Neuronal stem cell (in vitro differentiated cells): ENCODE measurements at regions not wholly inside any gene's neighbourhood (a gene's known extent, or its start where the extent isn't known, plus 50 kb on each side); places are given as distances from the start of the nearest gene placed in this dataset.
"Not testable (repeated sequence)": the region's sequence is repeated elsewhere in the genome, so short reads cannot be mapped to it uniquely, and the experiment has no call there.

Experiments
- DNase-seq: peaks from one replicate; pipeline ENCODE4 v3.0.0-alpha.2; 2013; ENCODE audit warnings: low spot score
- H2AFZ ChIP-seq: one replicate; pipeline ENCODE4 v1.6.1; 2013; ENCODE audit warnings: mild to moderate bottlenecking, low read length, inconsistent platforms
- H2AK5ac ChIP-seq: 2 replicates; pipeline ENCODE4 v1.6.1; 2013; ENCODE audit warnings: low read depth, mild to moderate bottlenecking, inconsistent platforms, low read length, moderate library complexity, mixed read lengths
- H2BK120ac ChIP-seq: 2 replicates; pipeline ENCODE4 v1.6.1; 2013; ENCODE audit warnings: low read depth, mild to moderate bottlenecking, inconsistent platforms, low read length, moderate library complexity, mixed read lengths
- H2BK12ac ChIP-seq: one replicate; pipeline ENCODE4 v1.6.1; 2013; ENCODE audit warnings: low read length, inconsistent platforms
- H2BK15ac ChIP-seq: 2 replicates; pipeline ENCODE4 v1.6.1; 2013; ENCODE audit warnings: mild to moderate bottlenecking, low read length, inconsistent platforms, mixed read lengths
- H2BK5ac ChIP-seq: one replicate; pipeline ENCODE4 v1.6.1; 2013; ENCODE audit warnings: inconsistent platforms, mild to moderate bottlenecking, low read length, moderate library complexity
- H3K14ac ChIP-seq: one replicate; pipeline ENCODE4 v1.6.1; 2013; ENCODE audit warnings: low read length, inconsistent platforms
- H3K18ac ChIP-seq: 2 replicates; pipeline ENCODE4 v1.6.1; 2013; ENCODE audit warnings: low read length, inconsistent platforms
- H3K23ac ChIP-seq: 2 replicates; pipeline ENCODE4 v1.6.1; 2013; ENCODE audit warnings: low read depth, mild to moderate bottlenecking, mixed read lengths, low read length, inconsistent platforms; ENCODE audit not compliant: poor library complexity
- H3K27ac ChIP-seq: replicated peaks from 3 replicates; pipeline ENCODE4 v1.5.1; 2013; ENCODE audit warnings: low read length, inconsistent platforms
- H3K27me3 ChIP-seq, 3 experiments: 2 replicates each; pipeline ENCODE4 v1.6.1; 2013; ENCODE audit warnings: low read length in 3 of 3, mild to moderate bottlenecking in 2 of 3, inconsistent platforms in 1 of 3, low read depth in 1 of 3, mixed read lengths in 1 of 3, moderate library complexity in 1 of 3; ENCODE audit not compliant: control insufficient read depth in 3 of 3, insufficient read depth in 3 of 3
- H3K36me3 ChIP-seq, 2 donors: replicated peaks in 1 of 2; 2 replicates each; pipeline ENCODE4 v1.6.1; 2013; ENCODE audit warnings: low read length in 2 of 2; ENCODE audit not compliant: control insufficient read depth in 2 of 2, insufficient read depth in 2 of 2
- H3K4ac ChIP-seq: 2 replicates; pipeline ENCODE4 v1.6.1; 2013; ENCODE audit warnings: inconsistent platforms, mild to moderate bottlenecking, low read length, moderate library complexity
- H3K4me1 ChIP-seq, 2 donors: 1 replicate in 1 of 2; 2 replicates in 1 of 2; pipeline ENCODE4 v1.6.1; 2013; ENCODE audit warnings: low read length in 2 of 2, low read depth in 1 of 2; ENCODE audit not compliant: control insufficient read depth in 2 of 2, insufficient read depth in 1 of 2
- H3K4me2 ChIP-seq: one replicate; pipeline ENCODE4 v1.6.1; 2013; ENCODE audit warnings: mild to moderate bottlenecking, low read length, inconsistent platforms; ENCODE audit not compliant: insufficient read depth, poor library complexity, severe bottlenecking
- H3K4me3 ChIP-seq, 2 donors: 2 replicates each; pipeline ENCODE4 v1.5.1; 2013; ENCODE audit warnings: low read length in 2 of 2, mild to moderate bottlenecking in 2 of 2, inconsistent platforms in 1 of 2, moderate library complexity in 1 of 2
- H3K79me1 ChIP-seq: one replicate; pipeline ENCODE4 v1.6.1; 2013; ENCODE audit warnings: low read depth, mild to moderate bottlenecking, inconsistent platforms, low read length, moderate library complexity
- H3K9ac ChIP-seq: one replicate; pipeline ENCODE4 v1.6.1; 2013; ENCODE audit warnings: mild to moderate bottlenecking, low read depth, low read length, inconsistent platforms; ENCODE audit not compliant: poor library complexity
- H3K9me3 ChIP-seq, 2 donors: replicated peaks in 1 of 2; 2 replicates each; pipeline versions ENCODE3 to v1.6.1; 2013; ENCODE audit warnings: low read length in 2 of 2, mild to moderate bottlenecking in 2 of 2, inconsistent platforms in 1 of 2, low read depth in 1 of 2, mixed read lengths in 1 of 2, moderate library complexity in 1 of 2; ENCODE audit not compliant: control insufficient read depth in 2 of 2, insufficient read depth in 1 of 2
- H4K8ac ChIP-seq: one replicate; pipeline ENCODE4 v1.6.1; 2013; ENCODE audit warnings: low read depth, mild to moderate bottlenecking, inconsistent platforms, low read length, moderate library complexity
- H4K91ac ChIP-seq: one replicate; pipeline ENCODE4 v1.6.1; 2013; ENCODE audit warnings: low read length, low read depth, mild to moderate bottlenecking, inconsistent platforms; ENCODE audit not compliant: poor library complexity
- WGBS, 2 donors: extraction: QIAGEN DNeasy Blood & Tissue Kit; methylation state at CpG; one replicate each; pipeline ENCODE4 v1.1.7; 2013; ENCODE audit warnings: missing lambda C conversion rate in 2 of 2, mixed read lengths in 1 of 2; ENCODE audit not compliant: insufficient read length in 2 of 2, insufficient replicate concordance in 1 of 2; ENCODE audit errors: extremely low coverage in 2 of 2; 5-methylcytosine and 5-hydroxymethylcytosine counted together

- no peak for DNase-seq
- no peak overlapping the region for H2BK12ac ChIP-seq
- no peak overlapping the region for H2BK15ac ChIP-seq
- no peak overlapping the region for H2AFZ ChIP-seq
- no peak overlapping the region for H2BK5ac ChIP-seq
- H2BK120ac ChIP-seq = no peak overlapping the region
- H3K4ac ChIP-seq = no peak overlapping the region
- no peak overlapping the region for H2AK5ac ChIP-seq
- H3K27ac ChIP-seq = no peak overlapping the region
- no peaks in the 10 kb centered on the region for H3K79me1 ChIP-seq
- H3K4me2 ChIP-seq = no peak overlapping the region
- no peak overlapping the region for H4K8ac ChIP-seq
- H3K27me3 ChIP-seq = no peaks in the 10 kb centered on the region
- no CpG with 5 or more reads among the region's 2 CpGs for WGBS, 2 donors
- H4K91ac ChIP-seq = no peak overlapping the region
- H3K18ac ChIP-seq = no peak overlapping the region
- no peaks in the 10 kb centered on the region for H3K4me1 ChIP-seq
- H3K23ac ChIP-seq = no peak overlapping the region
- H3K9me3 ChIP-seq = no peaks in the 10 kb centered on the region
- H3K14ac ChIP-seq = no peak overlapping the region
- H3K9ac ChIP-seq = no peak overlapping the region
- no peak overlapping the region for H3K4me3 ChIP-seq
- H3K36me3 ChIP-seq = no peaks in the 10 kb centered on the region
These were observed 79.4 kb upstream of the PRSS16 start for GRCh38 chr6:27168108-27168507.

GRCh38 chr6:27168586-27169443 is 78.7 kb upstream of the PRSS16 start:
- no peak overlapping the region for H3K23ac ChIP-seq
- no peaks in the 10 kb centered on the region for H3K79me1 ChIP-seq
- H3K14ac ChIP-seq = no peak overlapping the region
- H2BK5ac ChIP-seq = no peak overlapping the region
- no peak overlapping the region for H3K4me3 ChIP-seq
- no peaks in the 10 kb centered on the region for H3K36me3 ChIP-seq
- no peak overlapping the region for H2BK15ac ChIP-seq
- DNase-seq = no peak
- H2AFZ ChIP-seq = peak overlapping the region; percentile 22
- H3K27ac ChIP-seq = no peak overlapping the region
- H2BK12ac ChIP-seq = no peak overlapping the region
- H3K27me3 ChIP-seq = no peaks in the 10 kb centered on the region
- H2BK120ac ChIP-seq = no peak overlapping the region
- H3K9me3 ChIP-seq = no peaks in the 10 kb centered on the region
- H3K4ac ChIP-seq = no peak overlapping the region
- no peak overlapping the region for H4K8ac ChIP-seq
- H3K9ac ChIP-seq = no peak overlapping the region
- H3K18ac ChIP-seq = no peak overlapping the region
- H3K4me2 ChIP-seq = no peak overlapping the region
- no peaks in the 10 kb centered on the region for H3K4me1 ChIP-seq
- no peak overlapping the region for H2AK5ac ChIP-seq
- no peak overlapping the region for H4K91ac ChIP-seq
- no CpG with 5 or more reads among the region's 5 CpGs for WGBS, 2 donors

- H2BK12ac ChIP-seq, H3K4me3 ChIP-seq, H2BK15ac ChIP-seq, H3K18ac ChIP-seq, H3K4me2 ChIP-seq, H4K91ac ChIP-seq, DNase-seq, H3K9ac ChIP-seq, H3K79me1 ChIP-seq, H3K4ac ChIP-seq, H2AFZ ChIP-seq, H3K27me3 ChIP-seq, H3K9me3 ChIP-seq, H2BK120ac ChIP-seq, H2AK5ac ChIP-seq, H3K27ac ChIP-seq, H3K36me3 ChIP-seq, H3K4me1 ChIP-seq, H3K23ac ChIP-seq, H2BK5ac ChIP-seq, H3K14ac ChIP-seq, H4K8ac ChIP-seq: not testable (repeated sequence)
- WGBS, 2 donors = no CpG with 5 or more reads among the region's 19 CpGs
These were observed 74.8 kb upstream of the PRSS16 start for GRCh38 chr6:27172524-27173231.

- no CpG with 5 or more reads among the region's 8 CpGs for WGBS, 2 donors
These were observed 74.3 kb upstream of the PRSS16 start for GRCh38 chr6:27173232-27173601.

More at GRCh38 chr6:27173232-27173601, 74.3 kb upstream of the PRSS16 start:
- not testable (repeated sequence) for H2BK15ac ChIP-seq, H3K4me1 ChIP-seq, H2BK12ac ChIP-seq, H2AFZ ChIP-seq, H2AK5ac ChIP-seq, H3K4ac ChIP-seq, DNase-seq, H3K23ac ChIP-seq, H4K91ac ChIP-seq, H3K27me3 ChIP-seq, H4K8ac ChIP-seq, H3K79me1 ChIP-seq, H3K9ac ChIP-seq, H3K18ac ChIP-seq, H3K9me3 ChIP-seq, H3K27ac ChIP-seq, H3K4me2 ChIP-seq, H2BK5ac ChIP-seq, H3K4me3 ChIP-seq, H3K36me3 ChIP-seq, H3K14ac ChIP-seq, H2BK120ac ChIP-seq
